Activated T-cell treated with anti-CD3 and anti-CD28 coated beads, Interleukin-2, amount 50 U/mL, for 72 hours (primary cell): ENCODE measurements at regions not wholly inside any gene's neighbourhood (a gene's known extent, or its start where the extent isn't known, plus 50 kb on each side); places are given as distances from the start of the nearest gene placed in this dataset.
"Not testable (repeated sequence)": the region's sequence is repeated elsewhere in the genome, so short reads cannot be mapped to it uniquely, and the experiment has no call there.

ENCODE experiments used
- ATAC-seq, 2 donors: fragments of 150-1000 bp; cut with Tn5 transposase; replicated peaks in 1 of 2; 2 replicates each; pipeline ENCODE4 v1.10.0; 2021; ENCODE audit warnings: moderate library complexity in 2 of 2, mild to moderate bottlenecking in 1 of 2
- DNase-seq, 2 donors: peaks; one replicate each; pipeline ENCODE4 v3.0.0; 2021 to 2022; ENCODE audit warnings: mixed read lengths in 1 of 2
- H3K27ac Mint-ChIP-seq: one replicate; pipeline ENCODE4 v1.8.0; 2022; ENCODE audit warnings: mild to moderate bottlenecking, moderate library complexity, mixed read lengths
- H3K27me3 Mint-ChIP-seq: one replicate; pipeline ENCODE4 v1.8.0; 2022; ENCODE audit warnings: low read depth, mixed read lengths
- H3K36me3 Mint-ChIP-seq, 2 donors: one replicate each; pipeline ENCODE4 v1.8.0; 2022; ENCODE audit warnings: mixed read lengths in 2 of 2, mild to moderate bottlenecking in 1 of 2; ENCODE audit not compliant: insufficient read depth in 2 of 2
- H3K4me1 Mint-ChIP-seq: one replicate; pipeline ENCODE4 v1.8.0; 2022; ENCODE audit warnings: low read depth, mixed read lengths
- H3K4me3 Mint-ChIP-seq, 2 donors: one replicate each; pipeline ENCODE4 v1.8.0; 2022; ENCODE audit warnings: mild to moderate bottlenecking in 2 of 2, mixed read lengths in 2 of 2, moderate library complexity in 2 of 2
- H3K9me3 Mint-ChIP-seq, 2 donors: one replicate each; pipeline ENCODE4 v1.8.0; 2022; ENCODE audit warnings: mixed read lengths in 2 of 2

GRCh38 chr16:13350000-13350399 lies 448.6 kb downstream of the SHISA9 start:
- Mint-ChIP-seq H3K36me3 (no peaks in the 10 kb centered on the region), H3K27ac (no peak overlapping the region), H3K4me3 (no peak overlapping the region), H3K4me1 (no peaks in the 10 kb centered on the region), H3K27me3 (no peaks in the 10 kb centered on the region), H3K9me3 (peaks cover 2 to 3% of the 10 kb centered on the region in 2 donors)
- DNase-seq (no peak), ATAC-seq (no peak)

DNA sequence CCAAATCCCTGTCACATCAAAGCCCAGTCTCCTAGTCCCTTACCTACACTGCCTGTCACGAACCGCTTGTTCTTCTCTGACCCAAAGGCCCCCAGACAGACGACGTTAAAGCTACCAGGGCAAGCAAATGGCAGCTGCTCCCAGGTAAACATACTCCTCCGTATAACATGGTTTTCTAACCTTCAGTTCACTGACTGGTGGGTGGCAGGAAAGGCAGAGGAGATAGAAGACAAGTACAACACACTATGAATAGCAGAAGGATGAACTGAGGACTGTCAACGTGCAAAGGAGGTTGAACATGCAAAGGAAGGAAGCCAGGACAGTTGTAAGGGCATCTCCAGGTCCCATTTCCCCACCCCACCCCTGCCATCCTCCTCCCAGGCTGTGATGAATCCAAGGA lies 449.8 kb downstream of the SHISA9 start:
- Mint-ChIP-seq H3K4me3 (no peak overlapping the region), H3K27ac (no peak overlapping the region)

DNA sequence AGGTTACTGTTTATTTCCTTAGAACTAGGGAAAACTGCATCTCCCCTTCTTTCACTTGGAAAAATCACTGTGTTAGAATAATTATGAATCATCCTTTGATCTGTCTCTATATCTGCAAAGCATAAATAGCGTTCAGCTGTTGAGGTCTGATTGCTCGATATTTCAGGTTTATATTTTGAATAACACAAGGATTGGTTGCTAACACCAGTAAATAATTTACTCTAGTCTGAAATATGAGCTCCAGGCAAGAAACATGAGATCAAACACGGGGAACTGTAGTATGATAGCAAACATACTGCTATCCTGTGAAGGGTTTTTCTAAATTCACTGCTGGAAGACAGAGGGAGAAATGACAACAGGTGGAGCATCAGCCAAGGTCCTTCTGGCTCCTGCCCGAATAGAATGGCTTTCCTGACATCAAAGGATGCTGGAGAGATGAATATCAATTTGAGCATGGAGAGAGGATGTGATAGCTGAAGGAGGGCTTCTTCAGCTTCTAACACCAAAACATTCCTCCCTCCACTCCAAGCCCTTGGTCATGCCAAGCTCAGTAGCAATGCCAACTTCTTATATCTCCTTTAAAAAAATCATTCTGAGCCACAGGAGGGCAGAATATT lies 450.3 kb downstream of the SHISA9 start:
- Mint-ChIP-seq H3K4me1 (no peaks in the 10 kb centered on the region), H3K4me3 (no peak overlapping the region)

More for the DNA sequence above, 449.8 kb downstream of the SHISA9 start:
- Mint-ChIP-seq H3K27me3 (no peaks in the 10 kb centered on the region), H3K4me1 (no peaks in the 10 kb centered on the region), H3K9me3 (peaks cover 0 to 3% of the 10 kb centered on the region in 2 donors), H3K36me3 (no peaks in the 10 kb centered on the region)
- ATAC-seq = no peak
- DNase-seq = no peak

DNA sequence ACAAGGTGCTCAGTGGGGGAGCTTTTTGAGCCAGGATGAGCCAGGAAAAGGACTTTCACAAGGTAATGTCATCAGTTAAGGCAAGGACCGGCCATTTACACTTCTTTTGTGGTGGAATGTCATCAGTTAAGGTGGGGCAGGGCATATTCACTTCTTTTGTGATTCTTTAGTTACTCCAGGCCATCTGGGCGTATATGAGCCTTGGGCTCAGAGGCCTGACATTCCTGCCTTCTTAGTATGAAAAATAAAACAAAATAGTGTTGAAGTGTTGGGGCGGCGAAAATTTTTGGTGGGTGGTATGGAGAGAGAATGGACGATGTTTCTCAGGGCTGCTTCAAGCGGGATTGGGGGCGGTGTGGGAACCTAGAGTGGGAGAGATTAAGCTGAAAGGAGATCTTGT lies 451.4 kb downstream of the SHISA9 start:
- not testable (repeated sequence) for H3K4me1 Mint-ChIP-seq, H3K4me3 Mint-ChIP-seq, DNase-seq, H3K27me3 Mint-ChIP-seq, H3K36me3 Mint-ChIP-seq, H3K27ac Mint-ChIP-seq, H3K9me3 Mint-ChIP-seq, ATAC-seq

More for the DNA sequence above, 450.3 kb downstream of the SHISA9 start:
- Mint-ChIP-seq H3K27ac (no peak overlapping the region), H3K9me3 (peaks cover 0 to 3% of the 10 kb centered on the region in 2 donors), H3K27me3 (no peaks in the 10 kb centered on the region), H3K36me3 (no peaks in the 10 kb centered on the region)
- ATAC-seq (no peak), DNase-seq (no peak)

- DNase-seq, ATAC-seq, H3K27ac Mint-ChIP-seq, H3K27me3 Mint-ChIP-seq, H3K4me3 Mint-ChIP-seq, H3K4me1 Mint-ChIP-seq, H3K36me3 Mint-ChIP-seq: not testable (repeated sequence)
- peaks cover 9 to 10% of the 10 kb centered on the region in 2 donors for H3K9me3 Mint-ChIP-seq
Measured at GRCh38 chr16:13357842-13358241, 456.4 kb downstream of the SHISA9 start.

GRCh38 chr16:13359835-13360234 lies 458.4 kb downstream of the SHISA9 start:
- H3K4me3 Mint-ChIP-seq = no peak overlapping the region
- H3K27me3 Mint-ChIP-seq = no peaks in the 10 kb centered on the region
- ATAC-seq = no peak
- H3K36me3 Mint-ChIP-seq = peaks cover 4 to 6% of the 10 kb centered on the region in 2 donors
- peaks cover 8 to 9% of the 10 kb centered on the region in 2 donors for H3K9me3 Mint-ChIP-seq
- H3K4me1 Mint-ChIP-seq = no peaks in the 10 kb centered on the region
- no peak for DNase-seq
- no peak overlapping the region for H3K27ac Mint-ChIP-seq

GRCh38 chr16:13372421-13372820 lies 471.0 kb downstream of the SHISA9 start:
- Mint-ChIP-seq H3K27me3 (no peaks in the 10 kb centered on the region), H3K9me3 (peaks cover 1 to 9% of the 10 kb centered on the region in 2 donors), H3K27ac (no peak overlapping the region), H3K4me3 (no peak overlapping the region), H3K36me3 (peaks cover 0 to 3% of the 10 kb centered on the region in 2 donors), H3K4me1 (no peaks in the 10 kb centered on the region)
- ATAC-seq = no peak
- no peak for DNase-seq

- H3K27me3 Mint-ChIP-seq = no peaks in the 10 kb centered on the region
- H3K4me3 Mint-ChIP-seq = no peak overlapping the region
- H3K27ac Mint-ChIP-seq = no peak overlapping the region
- H3K4me1 Mint-ChIP-seq = no peaks in the 10 kb centered on the region
- H3K9me3 Mint-ChIP-seq = peaks cover 10 to 14% of the 10 kb centered on the region in 2 donors
- DNase-seq (peak in 1 of 2 donors; percentile 1), ATAC-seq (peak; percentile 45)
- H3K36me3 Mint-ChIP-seq = peaks cover 0 to 4% of the 10 kb centered on the region in 2 donors
Measured at GRCh38 chr16:13376174-13376573, 474.8 kb downstream of the SHISA9 start.

DNA sequence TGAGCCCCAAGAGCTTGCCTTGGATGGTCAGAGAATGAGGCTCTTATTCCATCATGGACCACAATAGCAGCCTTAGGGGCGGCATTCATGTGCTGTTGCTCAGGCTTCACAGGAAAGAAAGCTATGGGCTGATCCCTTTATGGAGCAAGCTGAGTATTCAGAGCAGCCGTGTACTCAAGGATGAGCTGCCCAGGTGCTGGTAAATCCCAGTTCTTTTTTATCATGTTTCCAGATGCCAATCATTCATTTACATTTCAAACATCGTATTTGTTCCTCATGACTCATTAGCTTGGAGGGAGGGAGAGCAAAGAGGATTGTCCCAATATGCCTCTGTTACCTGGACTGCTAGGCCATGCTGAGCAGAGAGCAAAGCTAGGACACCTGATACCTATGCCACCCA lies 475.7 kb downstream of the SHISA9 start:
- Mint-ChIP-seq H3K4me1 (no peaks in the 10 kb centered on the region), H3K27ac (no peak overlapping the region), H3K36me3 (peaks cover 0 to 4% of the 10 kb centered on the region in 2 donors), H3K27me3 (no peaks in the 10 kb centered on the region), H3K4me3 (no peak overlapping the region), H3K9me3 (peaks cover 8 to 14% of the 10 kb centered on the region in 2 donors)
- no peak for DNase-seq
- no peak for ATAC-seq

DNA sequence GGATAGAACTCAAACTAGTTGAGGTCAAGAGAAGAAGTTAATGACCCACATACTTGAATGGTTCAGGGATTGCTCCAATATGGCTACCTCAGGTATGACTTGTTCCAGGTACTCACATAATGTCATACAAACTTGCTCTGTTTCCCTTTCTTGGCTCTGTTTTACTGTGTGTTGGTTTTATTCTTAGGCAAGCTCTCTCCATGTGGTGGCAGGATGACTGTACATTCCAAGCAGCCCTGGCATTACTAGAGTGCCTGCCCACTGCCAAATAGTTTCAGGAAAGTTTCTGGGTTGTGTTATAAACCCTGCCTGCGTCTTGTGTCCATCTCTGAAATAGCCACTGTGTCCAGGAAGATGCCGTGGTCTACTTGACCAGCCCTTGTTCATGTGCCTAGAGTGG lies 476.8 kb downstream of the SHISA9 start:
- H3K36me3 Mint-ChIP-seq = peaks cover 0 to 7% of the 10 kb centered on the region in 2 donors
- H3K27me3 Mint-ChIP-seq = no peaks in the 10 kb centered on the region
- peaks cover 12 to 17% of the 10 kb centered on the region in 2 donors for H3K9me3 Mint-ChIP-seq
- no peak overlapping the region for H3K4me3 Mint-ChIP-seq
- DNase-seq = no peak
- no peak overlapping the region for H3K27ac Mint-ChIP-seq
- peak in 1 of 2 donors; percentile 33 for ATAC-seq
- H3K4me1 Mint-ChIP-seq = no peaks in the 10 kb centered on the region

DNA sequence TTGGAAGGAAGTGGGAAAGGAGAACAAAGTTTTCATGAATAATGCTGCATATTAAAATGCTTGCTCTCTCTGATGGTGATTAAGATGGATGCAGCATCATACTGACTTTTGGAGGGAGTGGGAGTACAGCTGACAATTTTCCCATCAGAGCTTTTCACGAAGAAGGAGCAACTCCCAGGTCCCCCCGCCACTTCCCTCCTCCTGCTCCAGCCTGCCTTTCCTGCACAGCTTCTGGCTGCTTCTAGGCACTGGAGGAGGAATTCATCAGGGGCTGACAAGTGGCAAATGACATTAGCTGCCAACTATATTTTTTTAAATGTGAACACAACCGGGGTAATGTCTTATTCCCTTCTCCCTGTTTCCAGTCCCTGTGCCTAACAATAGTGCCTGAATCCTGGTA lies 477.9 kb downstream of the SHISA9 start:
- Mint-ChIP-seq H3K9me3 (peaks cover 14 to 19% of the 10 kb centered on the region in 2 donors), H3K36me3 (peaks cover under 1 to 9% of the 10 kb centered on the region in 2 donors), H3K27ac (no peak overlapping the region), H3K4me1 (no peaks in the 10 kb centered on the region), H3K4me3 (no peak overlapping the region), H3K27me3 (no peaks in the 10 kb centered on the region)
- DNase-seq (no peak), ATAC-seq (no peak)

GRCh38 chr16:13385156-13386040 lies 484.0 kb downstream of the SHISA9 start:
- H3K4me1 Mint-ChIP-seq, H3K27ac Mint-ChIP-seq, DNase-seq, H3K27me3 Mint-ChIP-seq, ATAC-seq, H3K4me3 Mint-ChIP-seq: not testable (repeated sequence)
- H3K9me3 Mint-ChIP-seq = peaks cover 13 to 24% of the 10 kb centered on the region in 2 donors
- H3K36me3 Mint-ChIP-seq = peaks cover 9 to 16% of the 10 kb centered on the region in 2 donors
